ENCODE measurements at regions not wholly inside any gene's neighbourhood (a gene's known extent, or its start where the extent isn't known, plus 50 kb on each side); places are given as distances from the start of the nearest gene placed in this dataset.

- TF ChIP-seq CTCF (IDR thresholded peaks at IDR 0.05) = no peak
- TF ChIP-seq POLR2A (IDR thresholded peaks at IDR 0.05) = no peak
Observed at GRCh38 chr19:31667106-31667505, 317.9 kb upstream of the TSHZ3 start.
